HepG2 (cell line): ENCODE measurements at regions not wholly inside any gene's neighbourhood (a gene's known extent, or its start where the extent isn't known, plus 50 kb on each side); places are given as distances from the start of the nearest gene placed in this dataset.

ENCODE experiments used
- HNF4A ChIP-seq: sonication (generic); formaldehyde crosslinking; IDR thresholded peaks from 2 replicates; pipeline ENCODE4 v1.4.0; 2020; ENCODE audit warnings: missing genetic modification reagents
- KAT7 ChIP-seq: IDR thresholded peaks from 2 replicates; pipeline ENCODE4 v1.6.1; 2018; ENCODE audit warnings: borderline replicate concordance, missing compliant biosample characterization
- MZF1 ChIP-seq: sonication (generic); formaldehyde crosslinking; IDR thresholded peaks from 2 replicates; pipeline ENCODE4 v1.8.1; 2023; ENCODE audit warnings: mild to moderate bottlenecking, missing genetic modification reagents, borderline replicate concordance
- NCOA1 ChIP-seq: sonication (generic); formaldehyde crosslinking; IDR thresholded peaks from 2 replicates; pipeline ENCODE4 v1.9.0; 2021; ENCODE audit warnings: missing genetic modification reagents
- RARA ChIP-seq: IDR thresholded peaks from 2 replicates; pipeline ENCODE4 v1.6.1; 2016; ENCODE audit warnings: missing genetic modification reagents, missing compliant biosample characterization
- TFDP2 ChIP-seq: sonication (generic); formaldehyde crosslinking; IDR thresholded peaks from 2 replicates; pipeline ENCODE4 v1.4.0; 2020; ENCODE audit warnings: missing genetic modification reagents
- ZFP82 ChIP-seq: sonication (generic); formaldehyde crosslinking; IDR thresholded peaks from 2 replicates; pipeline ENCODE4 v1.5.1; 2020; ENCODE audit warnings: mild to moderate bottlenecking, missing genetic modification reagents, borderline replicate concordance
- ZNF362 ChIP-seq: sonication (generic); formaldehyde crosslinking; IDR thresholded peaks from 2 replicates; pipeline ENCODE4 v1.4.0; 2020; ENCODE audit warnings: missing genetic modification reagents, mild to moderate bottlenecking, borderline replicate concordance
- ZNF496 ChIP-seq: sonication (generic); formaldehyde crosslinking; IDR thresholded peaks from 2 replicates; pipeline ENCODE4 v1.8.1; 2023; ENCODE audit warnings: mild to moderate bottlenecking, moderate library complexity, missing genetic modification reagents; ENCODE audit not compliant: insufficient replicate concordance
- ZNF569 ChIP-seq: sonication (generic); formaldehyde crosslinking; IDR thresholded peaks from 2 replicates; pipeline ENCODE4 v1.5.0; 2020; ENCODE audit warnings: mild to moderate bottlenecking, missing genetic modification reagents, moderate library complexity, borderline replicate concordance
- ZNF672 ChIP-seq: sonication (generic); formaldehyde crosslinking; IDR thresholded peaks from 2 replicates; pipeline ENCODE4 v1.8.1; 2022; ENCODE audit warnings: missing genetic modification reagents
- ZNF703 ChIP-seq: sonication (generic); formaldehyde crosslinking; IDR thresholded peaks from 2 replicates; pipeline ENCODE4 v1.5.1; 2020; ENCODE audit warnings: missing genetic modification reagents, mild to moderate bottlenecking, moderate library complexity, borderline replicate concordance
- ZNF883 ChIP-seq: sonication (generic); formaldehyde crosslinking; IDR thresholded peaks from 2 replicates; pipeline ENCODE4 v1.5.1; 2020; ENCODE audit warnings: mild to moderate bottlenecking, missing genetic modification reagents; ENCODE audit errors: not compliant biosample characterization
- TF ChIP-seq, protein P1 (sequence below): sonication (generic); formaldehyde crosslinking; IDR thresholded peaks from 2 replicates; pipeline ENCODE4 v1.5.0; 2020; ENCODE audit warnings: mild to moderate bottlenecking, missing genetic modification reagents, borderline replicate concordance
- TF ChIP-seq, protein P2 (sequence below), 2 experiments: sonication (generic) in 1 of 2; formaldehyde crosslinking in 1 of 2; IDR thresholded peaks; 2 replicates each; pipeline versions ENCODE4 v1.6.1 to v1.9.0; 2014 to 2022; ENCODE audit warnings: antibody characterized with exemption in 1 of 2, borderline replicate concordance in 1 of 2, inconsistent platforms in 1 of 2, low read depth in 1 of 2, missing genetic modification reagents in 1 of 2

DNA sequence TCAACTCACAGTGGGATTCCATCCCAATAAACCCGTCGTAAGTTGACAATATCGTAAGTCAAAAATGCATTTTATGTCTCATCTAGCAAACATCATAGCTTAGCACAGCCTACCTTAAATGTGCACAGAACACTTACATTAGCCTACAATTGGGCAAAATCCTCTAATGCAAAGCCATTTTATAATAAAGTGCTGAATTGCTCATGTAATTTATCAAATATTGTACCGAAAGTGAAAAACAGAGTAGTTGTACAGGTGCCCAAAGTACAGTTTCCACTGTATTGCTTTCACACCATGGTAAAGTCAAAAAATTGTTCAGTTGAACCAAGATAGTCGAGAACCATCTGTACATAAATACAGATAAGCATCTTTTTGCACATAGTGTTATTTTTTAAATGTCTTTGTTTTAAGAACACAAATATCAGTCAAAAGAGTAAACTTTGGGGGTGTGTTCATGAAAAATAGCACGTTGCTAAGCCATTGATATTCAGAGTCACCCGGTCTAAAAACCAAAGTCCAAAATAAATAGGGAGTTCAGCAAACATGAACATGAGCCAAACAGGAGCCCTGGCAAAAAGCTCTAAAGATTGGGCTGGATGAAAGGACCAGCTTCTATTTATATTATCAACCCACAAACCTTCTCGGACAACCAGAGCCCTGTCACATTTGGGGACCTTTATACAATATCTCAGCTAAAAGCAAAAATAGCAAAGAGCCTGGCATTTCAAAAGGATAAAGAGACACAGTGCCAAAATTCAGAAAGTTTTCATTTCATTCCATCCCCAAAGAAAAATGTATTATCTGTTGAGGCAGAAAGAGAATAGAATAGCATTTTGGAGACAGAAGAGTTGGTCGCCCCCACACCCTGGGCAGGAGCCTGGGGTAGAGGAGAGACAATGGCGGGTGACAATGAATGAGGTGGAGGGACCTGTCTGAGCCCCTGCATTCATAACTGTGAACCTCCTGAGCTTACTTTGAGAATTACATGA, 105.9 kb upstream of the SH3BP4 start (continued):
- TF ChIP-seq ZFP82 (CRISPR knock-in tag) (no peak), ZNF362 (peak; percentile 17; the same call in 1 of the 2 replicates), KAT7 (peak; percentile 69; the same call in 1 of the 2 replicates), ZNF703 (no peak), ZNF672 (CRISPR knock-in tag) (no peak), ZNF496 (CRISPR knock-in tag) (no peak), TFDP2 (CRISPR knock-in tag) (no peak; the same call in 1 of the 2 replicates), MZF1 (CRISPR knock-in tag) (no peak), ZNF569 (CRISPR knock-in tag) (0 out of 2 replicates have a peak, but pooled peaks have one; percentile 93), ZNF883 (CRISPR knock-in tag) (no peak), RARA (CRISPR knock-in tag) (peak; percentile 89), NCOA1 (CRISPR knock-in tag) (no peak), HNF4A (CRISPR knock-in tag) (peak; percentile 97)
- TF ChIP-seq, protein P1, sequence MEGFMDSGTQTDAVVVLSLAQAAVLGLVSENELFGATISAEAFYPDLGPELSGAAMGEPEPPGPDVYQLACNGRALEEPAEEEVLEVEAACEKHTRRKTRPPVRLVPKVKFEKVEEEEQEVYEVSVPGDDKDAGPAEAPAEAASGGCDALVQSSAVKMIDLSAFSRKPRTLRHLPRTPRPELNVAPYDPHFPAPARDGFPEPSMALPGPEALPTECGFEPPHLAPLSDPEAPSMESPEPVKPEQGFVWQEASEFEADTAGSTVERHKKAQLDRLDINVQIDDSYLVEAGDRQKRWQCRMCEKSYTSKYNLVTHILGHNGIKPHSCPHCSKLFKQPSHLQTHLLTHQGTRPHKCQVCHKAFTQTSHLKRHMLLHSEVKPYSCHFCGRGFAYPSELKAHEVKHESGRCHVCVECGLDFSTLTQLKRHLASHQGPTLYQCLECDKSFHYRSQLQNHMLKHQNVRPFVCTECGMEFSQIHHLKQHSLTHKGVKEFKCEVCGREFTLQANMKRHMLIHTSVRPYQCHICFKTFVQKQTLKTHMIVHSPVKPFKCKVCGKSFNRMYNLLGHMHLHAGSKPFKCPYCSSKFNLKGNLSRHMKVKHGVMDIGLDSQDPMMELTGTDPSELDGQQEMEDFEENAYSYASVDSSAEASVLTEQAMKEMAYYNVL (CRISPR knock-in tag): peak; percentile 66; the same call in 1 of the 2 replicates
- TF ChIP-seq, protein P2, sequence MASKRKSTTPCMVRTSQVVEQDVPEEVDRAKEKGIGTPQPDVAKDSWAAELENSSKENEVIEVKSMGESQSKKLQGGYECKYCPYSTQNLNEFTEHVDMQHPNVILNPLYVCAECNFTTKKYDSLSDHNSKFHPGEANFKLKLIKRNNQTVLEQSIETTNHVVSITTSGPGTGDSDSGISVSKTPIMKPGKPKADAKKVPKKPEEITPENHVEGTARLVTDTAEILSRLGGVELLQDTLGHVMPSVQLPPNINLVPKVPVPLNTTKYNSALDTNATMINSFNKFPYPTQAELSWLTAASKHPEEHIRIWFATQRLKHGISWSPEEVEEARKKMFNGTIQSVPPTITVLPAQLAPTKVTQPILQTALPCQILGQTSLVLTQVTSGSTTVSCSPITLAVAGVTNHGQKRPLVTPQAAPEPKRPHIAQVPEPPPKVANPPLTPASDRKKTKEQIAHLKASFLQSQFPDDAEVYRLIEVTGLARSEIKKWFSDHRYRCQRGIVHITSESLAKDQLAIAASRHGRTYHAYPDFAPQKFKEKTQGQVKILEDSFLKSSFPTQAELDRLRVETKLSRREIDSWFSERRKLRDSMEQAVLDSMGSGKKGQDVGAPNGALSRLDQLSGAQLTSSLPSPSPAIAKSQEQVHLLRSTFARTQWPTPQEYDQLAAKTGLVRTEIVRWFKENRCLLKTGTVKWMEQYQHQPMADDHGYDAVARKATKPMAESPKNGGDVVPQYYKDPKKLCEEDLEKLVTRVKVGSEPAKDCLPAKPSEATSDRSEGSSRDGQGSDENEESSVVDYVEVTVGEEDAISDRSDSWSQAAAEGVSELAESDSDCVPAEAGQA (IDR thresholded peaks at IDR 0.05; ENCODE audit: low read depth): no peak
- TF ChIP-seq, protein P2 (CRISPR knock-in tag; IDR thresholded peaks at IDR 0.05; ENCODE audit: borderline replicate concordance): no peak
